ENCODE measurements at regions not wholly inside any gene's neighbourhood (a gene's known extent, or its start where the extent isn't known, plus 50 kb on each side); places are given as distances from the start of the nearest gene placed in this dataset.
"Not testable (repeated sequence)": the region's sequence is repeated elsewhere in the genome, so short reads cannot be mapped to it uniquely, and the experiment has no call there.

DNA sequence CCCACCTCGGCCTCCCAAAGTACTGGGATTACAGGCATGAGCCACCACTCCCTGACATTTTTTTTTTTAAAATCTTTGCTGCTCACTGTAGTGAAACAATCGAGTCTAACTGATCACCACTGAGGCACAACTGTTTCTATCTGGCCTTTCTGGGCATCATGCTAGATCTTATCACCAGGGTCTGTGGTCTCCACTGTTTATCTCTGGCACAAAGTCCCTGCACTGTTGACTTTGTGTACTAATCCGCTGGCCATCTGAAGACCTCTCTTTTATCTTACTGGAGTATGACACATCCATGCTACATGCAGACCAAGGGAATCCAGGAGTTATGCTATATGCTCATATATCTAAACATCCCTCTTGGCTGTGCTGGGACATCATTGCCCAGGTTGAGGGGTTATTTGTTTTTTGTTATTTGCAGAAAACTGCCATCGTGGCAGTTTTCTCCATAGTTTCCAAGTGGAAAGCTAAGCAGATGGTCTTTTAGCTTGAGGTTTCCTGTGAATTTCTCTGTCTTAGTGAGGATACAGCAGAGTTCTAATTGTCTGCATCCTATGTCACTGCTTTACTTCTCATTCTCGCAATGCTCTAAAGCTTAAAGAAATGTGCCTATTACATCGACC is 456.9 kb downstream of the CCER1 start:
- DNase-seq: no peak

DNA sequence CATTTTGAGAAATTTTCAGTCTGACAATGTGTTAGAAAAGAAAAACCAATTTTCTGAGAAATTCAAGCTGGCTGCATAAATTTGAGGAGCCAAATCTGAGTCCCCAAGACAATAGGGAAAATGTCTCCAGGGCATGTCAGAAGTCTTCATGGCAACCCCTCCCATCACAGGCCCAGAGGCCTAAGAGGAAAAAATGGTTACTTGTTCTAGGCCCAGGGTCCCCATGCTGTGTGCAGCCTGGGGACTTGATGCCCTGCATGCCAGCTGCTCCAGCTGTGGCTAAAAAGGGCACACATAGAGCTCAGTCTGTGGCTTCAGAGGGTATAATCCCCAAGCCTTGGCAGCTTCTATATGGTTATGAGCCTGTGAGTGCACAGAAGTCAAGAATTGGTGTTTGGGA is 464.6 kb downstream of the CCER1 start:
- no peak for DNase-seq

DNA sequence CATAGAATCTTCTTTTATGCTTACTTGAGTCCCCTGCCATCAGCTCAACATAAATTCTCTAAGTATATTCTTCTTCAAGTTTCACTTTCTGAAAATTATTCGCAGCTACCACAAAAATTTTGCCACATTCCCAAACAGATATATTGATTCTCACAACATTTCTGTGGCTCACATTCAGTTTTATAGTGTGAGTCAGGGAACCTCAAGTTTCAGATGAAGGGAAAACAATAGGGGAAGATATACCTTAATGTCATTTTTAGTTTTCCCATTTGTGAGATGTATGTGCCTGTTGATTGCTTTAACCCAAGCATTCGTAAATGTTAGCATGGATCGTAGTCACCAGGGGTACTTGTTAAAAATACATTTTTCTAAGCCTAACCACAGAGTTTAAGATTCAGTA is 465.8 kb downstream of the CCER1 start:
- DNase-seq: no peak

DNA sequence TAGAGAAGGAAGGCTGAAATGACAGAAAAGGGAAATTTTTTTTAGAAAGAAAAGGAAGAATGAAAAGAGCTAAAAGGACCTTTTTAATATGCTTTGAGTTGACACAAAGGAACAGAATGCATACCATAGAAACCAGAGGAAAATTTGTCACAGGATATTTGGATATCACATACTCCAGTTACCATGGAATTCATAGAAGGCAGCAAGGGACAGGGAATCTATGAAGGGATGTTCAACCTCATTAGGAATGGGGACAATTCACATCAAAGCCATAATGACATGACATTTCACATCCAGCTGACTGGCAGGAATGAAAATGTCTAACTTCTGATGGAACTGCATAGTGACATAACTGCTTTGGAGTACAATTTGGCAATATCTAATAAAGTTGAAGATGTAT is 469.4 kb downstream of the CCER1 start:
- no peak for DNase-seq

DNA sequence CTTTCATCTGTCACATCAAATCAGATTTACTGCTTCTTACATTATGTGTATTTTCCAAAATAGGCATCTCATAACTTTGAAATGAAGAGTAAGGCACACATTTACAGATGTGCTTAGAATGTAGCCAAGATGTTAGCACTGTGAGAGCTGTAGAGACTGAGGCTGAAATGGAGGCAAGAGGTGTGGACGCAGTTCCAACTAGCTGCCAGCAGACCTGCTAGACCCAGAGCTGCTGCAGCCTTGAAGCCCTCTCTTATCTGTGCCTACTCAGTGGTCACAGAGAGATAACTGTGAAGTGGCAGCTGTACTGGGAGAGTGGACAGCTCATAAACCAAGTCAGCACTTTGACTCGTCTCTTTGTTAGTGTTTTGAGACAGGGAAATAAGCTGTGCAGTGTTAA is 470.9 kb downstream of the CCER1 start:
- no peak for DNase-seq

DNA sequence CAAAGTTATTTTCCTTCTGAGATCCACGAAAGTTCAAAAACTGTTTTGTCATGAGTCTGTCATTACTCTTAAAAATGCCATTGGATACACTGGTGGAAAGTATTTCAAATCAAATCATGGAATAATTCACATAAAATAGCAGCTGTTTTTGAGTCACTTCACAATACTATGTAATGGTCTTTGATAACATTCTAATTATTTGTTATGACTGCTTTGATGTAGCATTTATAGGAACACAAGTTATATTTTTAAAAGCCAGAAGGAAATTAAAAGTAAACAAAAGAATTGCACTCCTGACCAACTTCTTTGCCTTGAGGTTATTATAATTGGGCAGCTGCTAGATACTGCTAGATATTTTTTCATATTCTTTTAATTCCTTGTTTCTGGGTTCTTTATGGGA is 473.2 kb downstream of the CCER1 start:
- DNase-seq: no peak

DNA sequence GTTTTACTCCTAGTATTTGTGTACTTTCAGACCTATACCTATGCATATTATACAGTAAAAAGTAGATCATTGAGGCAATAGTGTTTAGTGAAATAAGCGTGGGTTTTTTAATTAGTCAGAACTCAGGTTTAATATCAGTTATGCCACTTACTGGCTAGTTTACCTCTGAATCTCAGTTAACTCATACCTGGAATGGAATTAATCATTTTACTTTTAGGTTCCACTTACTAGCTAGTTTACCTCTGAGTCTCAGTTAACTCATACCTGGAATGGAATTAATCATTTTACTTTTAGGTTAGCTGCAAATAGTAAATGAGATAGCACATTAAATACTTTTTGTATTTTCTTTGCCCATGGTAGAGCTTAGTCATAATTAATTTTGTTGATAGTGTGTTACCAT is 475.7 kb downstream of the CCER1 start:
- DNase-seq: no peak

DNA sequence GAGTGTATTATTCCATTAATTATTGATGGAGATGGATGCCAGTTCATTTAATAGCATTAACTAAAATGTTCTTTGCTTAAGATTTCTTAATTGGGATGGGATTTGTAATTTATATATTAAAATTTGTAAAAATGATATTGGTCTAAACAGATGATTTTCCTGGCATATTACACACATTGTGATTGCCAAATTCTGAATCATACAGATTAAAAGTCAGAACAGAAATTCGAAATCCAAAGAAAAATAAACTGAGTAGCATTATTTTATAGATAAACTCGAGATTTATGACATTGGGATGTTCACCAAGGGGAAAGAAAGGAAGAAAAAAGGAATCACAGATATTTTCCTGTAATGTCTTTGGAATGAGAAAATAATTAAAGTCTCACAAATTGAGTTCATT is 481.1 kb downstream of the CCER1 start:
- no peak for DNase-seq

DNA sequence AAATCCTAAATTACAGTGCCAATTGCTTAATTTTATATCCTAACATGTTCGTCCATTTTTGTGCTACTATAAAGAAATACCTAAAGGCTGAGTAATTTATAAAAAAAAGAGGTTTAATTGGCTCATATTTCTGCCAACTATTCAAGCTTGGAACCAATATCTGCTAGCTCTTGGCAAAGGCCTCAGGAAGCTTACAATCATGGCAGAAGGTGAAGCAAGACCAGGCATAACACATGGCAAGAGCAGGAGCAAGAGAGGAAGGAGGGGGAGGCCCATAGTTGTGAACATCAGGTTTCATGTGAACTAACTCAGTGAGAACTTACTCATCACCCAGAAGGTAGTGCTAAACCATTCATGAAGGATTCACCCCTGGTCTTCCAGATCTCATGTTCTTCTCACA is 494.3 kb downstream of the CCER1 start:
- no peak for DNase-seq

DNA sequence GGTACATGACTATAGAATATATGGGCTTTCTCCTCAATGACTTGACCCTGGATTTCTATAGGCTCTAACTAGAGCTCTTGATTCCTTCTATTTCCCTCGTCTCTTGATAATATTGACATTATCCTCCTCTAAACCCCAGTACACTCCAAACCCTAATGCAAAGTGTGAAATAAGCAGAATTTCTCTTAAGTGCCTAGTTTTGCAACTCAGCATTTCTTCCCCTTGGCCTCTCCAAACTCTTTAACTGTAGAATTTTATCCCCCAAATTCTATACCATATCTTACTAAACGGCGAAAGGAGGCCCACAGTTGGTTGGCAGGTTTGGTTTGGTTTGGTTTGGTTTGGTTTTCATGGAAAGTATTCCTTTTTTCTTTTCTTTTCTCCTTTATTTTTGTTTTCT is 498.7 kb downstream of the CCER1 start:
- DNase-seq: no peak

DNA sequence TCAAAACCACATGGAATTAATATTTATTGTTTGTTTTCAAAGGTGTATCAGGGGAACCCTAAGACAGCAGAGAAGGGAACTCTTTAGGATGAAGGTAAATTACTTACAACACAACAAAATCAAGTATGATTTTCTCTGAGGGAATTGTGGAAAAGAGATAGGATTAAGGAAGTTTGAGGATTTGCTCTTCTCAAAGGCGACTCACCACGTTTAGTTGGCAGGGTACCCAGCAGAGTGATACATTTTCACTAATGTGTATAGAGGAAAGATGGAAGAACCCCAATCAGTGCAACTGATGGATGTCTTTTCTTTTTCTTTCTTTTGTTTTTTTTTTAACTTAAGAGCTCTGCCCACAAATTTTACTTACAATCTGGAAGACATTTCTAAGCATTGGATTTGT is 499.2 kb downstream of the CCER1 start:
- DNase-seq: no peak

DNA sequence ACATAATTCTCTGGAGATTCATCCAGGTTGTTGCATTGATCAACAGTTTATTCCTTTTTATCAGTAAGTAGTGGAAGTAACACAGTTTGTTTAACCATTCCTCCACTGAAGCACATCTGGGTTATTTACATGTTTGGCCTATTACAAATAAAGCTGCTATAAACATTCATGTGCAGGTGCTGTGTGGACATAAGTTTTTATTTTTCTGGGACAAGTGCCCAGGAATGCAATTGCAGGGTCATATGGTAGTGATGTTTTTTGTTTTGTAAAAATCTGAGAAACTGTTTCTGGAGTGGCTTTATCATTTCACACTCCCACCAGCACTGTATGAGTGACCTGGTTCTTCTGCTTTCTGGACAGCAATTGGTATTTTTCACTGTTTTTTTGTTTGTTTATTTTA is 505.4 kb downstream of the CCER1 start:
- DNase-seq: no peak

DNA sequence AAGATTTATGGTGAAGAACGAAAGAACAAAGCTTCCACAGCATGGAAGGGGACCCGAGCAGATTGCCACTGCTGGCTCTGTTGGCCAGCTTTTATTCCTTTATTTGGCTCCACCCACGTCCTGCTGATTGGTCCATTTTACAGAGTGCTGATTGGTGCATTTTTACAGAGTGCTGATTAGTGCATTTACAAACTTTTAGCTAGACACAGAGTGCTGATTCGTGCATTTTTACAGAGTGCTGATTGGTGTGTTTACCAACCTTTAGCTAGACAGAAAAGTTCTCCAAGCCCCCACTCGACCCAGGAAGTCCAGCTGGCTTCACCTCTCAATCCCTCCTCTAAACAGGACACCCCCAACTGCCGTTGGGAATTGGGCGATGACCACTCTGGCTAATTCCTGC is 511.5 kb downstream of the CCER1 start:
- not testable (repeated sequence) for DNase-seq

DNA sequence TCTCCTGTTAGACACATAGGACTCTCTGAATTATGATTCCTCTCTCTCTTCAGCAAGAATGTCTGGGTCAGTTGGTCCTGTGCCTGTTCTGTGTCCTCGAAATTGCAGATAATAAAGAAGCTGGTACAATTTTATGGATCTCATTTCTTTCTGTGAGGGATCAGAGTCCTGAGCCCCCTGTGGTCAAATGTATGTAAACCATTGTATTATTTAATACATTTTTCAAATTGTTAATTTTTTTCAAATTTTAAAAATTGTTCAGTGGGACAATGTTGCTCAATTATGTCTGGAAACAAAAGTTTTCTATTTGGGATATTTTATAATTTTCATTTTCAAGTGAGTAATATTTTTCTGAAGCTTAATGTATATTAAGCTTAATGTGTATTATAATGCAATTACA is 513.5 kb downstream of the CCER1 start:
- DNase-seq: no peak

DNA sequence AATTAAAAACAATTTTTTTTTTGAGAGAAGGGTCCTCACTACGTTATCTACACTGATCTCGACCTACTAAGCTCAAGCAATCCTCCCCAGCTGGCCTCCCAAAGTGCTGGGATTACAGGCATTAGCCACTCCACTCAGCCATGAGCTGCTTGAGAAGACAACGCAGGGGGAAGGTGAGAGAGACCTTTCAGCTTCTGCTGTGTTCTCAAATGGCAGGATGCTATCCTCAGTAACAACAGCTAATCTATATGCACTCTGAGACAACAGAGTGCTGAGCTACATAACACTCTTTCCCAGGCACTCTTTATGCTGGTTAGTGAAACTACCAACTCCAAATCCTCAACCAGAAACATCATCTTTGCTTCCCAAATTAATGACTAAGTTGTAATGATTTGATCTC is 526.1 kb downstream of the CCER1 start:
- DNase-seq: no peak

DNA sequence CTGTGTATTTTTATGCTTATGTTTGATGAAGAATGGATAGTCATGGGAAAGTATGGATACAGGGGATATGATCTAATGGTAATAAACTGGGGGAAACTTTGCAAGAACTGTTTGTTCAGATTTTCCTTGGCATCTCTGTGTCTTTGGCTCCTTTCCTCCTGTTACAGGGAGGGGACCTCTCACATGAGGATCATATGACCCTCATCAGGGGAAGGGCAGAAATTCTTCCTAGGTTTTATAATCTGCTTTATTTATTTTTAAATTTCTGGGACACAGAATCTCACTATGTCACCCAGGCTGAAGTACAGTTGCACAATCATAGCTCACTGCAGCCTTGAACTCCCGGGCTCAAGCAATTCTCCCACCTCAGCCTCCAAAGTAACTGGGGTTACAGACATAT is 526.5 kb downstream of the CCER1 start:
- no peak for DNase-seq

DNA sequence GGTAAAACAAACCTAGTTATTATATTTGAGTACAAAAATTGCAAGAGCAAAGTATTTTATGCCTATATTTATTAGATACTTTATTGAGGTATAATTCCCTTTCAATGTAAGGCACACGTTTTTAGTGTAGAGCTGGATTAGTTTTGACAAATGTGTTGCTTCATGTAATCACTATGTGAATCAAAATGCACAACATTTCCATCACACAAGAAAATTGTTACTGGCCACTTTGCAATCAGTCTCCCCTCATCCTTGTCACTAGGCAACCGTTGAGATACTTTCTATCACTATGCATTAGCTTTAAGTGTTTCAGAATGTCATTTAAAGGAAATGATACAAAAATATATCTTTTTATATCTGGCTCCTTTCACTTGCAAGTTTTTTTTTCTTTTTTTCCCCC is 531.0 kb downstream of the CCER1 start:
- no peak for DNase-seq

DNA sequence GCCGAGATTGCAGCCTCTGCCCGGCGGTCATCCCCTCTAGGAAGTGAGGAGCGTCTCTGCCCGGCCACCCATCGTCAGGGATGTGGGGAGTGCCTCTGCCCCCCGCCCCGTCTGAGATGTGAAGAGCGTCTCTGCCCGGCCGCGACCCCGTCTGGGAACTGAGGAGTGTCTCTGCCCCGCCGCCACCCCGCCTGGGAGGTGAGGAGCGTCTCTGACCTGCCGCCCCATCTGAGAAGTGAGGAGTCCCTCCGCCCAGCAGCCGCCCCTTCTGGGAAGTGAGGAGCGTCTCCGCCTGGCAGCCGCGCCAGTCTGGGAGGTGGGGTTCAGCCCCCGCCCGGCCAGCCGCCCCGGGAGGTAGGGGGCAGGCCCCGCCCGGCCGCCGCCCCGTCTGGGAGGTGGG is 544.0 kb downstream of the CCER1 start:
- DNase-seq: no peak

DNA sequence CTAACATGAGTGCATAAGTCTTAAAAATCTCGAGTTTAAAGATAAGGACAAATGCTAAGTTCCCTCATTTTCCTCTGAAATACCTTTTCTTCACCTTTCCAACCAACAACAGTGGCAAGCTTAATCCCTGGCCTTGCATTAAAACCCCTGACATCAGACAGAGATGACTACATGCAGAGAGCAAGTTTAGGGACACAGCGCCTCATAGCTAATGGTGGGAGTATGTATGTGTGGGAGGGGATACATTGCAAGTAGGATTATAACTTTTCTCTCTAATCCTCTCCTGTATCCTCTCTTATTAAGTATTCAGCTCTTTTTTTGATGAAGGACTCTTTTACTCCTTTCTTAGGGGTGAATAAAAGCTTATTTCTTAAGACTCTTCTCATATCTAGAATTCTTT is 547.1 kb downstream of the CCER1 start:
- no peak for DNase-seq

DNA sequence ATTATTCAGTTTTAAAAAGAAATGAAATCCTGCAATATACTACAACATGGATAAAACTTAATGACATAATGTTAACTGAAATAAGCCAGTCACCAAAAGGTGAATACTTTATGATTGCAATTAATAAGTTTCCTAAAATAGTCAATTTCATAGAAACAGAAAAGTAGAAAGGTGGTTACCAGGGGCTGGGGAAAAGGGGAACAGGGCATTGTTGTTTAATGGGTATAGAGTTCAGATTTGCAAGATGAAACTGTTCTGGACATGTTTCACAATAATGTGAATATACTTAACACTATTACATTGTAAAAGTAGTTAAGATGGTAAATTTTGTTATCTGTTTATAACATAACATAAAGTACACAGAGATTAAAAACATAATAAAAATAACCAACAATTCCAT is 550.9 kb downstream of the CCER1 start:
- DNase-seq: no peak

DNA sequence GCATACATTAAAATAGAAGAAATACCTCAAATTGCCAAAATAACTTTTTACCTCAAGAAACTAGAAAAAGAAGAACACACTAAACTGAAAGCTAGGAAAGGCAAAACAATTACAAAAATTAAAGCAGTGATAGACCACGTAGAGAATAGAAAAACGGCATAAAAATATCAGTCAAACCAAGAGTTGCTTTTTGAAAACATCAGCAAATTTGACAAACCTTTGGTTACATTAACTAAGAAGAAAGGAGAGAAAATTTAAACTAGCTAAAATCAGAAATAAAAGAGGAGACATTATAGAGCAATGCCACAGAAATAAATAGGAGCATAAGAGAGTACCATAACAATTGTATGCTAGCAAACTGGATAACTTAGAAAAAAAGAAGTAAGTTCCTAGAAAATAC is 553.8 kb downstream of the CCER1 start:
- DNase-seq: no peak

DNA sequence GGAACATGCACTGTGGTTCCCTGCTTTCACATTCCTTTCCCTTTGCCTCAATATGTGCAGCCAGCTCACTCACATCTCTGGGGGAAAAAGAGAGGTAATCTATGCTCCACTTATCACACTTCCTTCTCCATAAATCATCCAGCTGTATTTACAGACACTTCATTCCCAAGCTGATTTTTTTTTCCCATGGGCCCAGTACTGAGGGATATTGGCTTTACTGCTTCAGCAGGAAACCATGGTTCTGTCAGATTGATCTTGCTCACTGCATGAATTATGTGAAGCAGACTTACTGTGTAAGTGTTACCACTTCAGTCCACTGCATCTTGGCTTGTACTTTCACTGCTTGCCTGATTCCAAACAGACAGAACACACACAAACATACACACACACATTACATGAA is 555.6 kb downstream of the CCER1 start:
- DNase-seq: no peak

DNA sequence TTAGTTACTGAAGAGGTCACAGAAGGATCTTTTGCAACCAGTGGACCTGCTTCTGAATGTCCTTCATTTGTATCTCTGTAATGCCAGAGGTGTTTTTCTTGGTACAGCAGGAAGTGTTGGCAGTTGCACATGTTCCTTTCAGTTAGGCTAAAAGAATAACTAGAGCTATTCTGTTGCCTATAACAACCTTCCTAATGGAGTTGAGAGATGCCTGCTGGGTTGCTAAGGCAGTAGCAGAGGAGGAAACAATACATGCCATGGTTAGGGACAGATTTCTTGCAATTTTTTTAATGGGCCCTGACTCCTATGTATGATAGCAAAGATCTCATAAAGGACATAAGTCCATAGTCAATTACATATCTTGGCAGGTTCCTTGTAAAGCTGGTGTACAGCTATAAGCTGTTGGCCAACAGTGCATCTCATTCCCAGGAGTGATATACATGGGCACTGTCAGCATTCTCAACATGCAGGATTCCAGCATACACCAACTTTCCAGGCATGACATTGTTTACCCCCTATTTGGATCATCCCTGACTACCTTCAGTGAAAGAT is 556.6 kb downstream of the CCER1 start:
- no peak for DNase-seq

DNA sequence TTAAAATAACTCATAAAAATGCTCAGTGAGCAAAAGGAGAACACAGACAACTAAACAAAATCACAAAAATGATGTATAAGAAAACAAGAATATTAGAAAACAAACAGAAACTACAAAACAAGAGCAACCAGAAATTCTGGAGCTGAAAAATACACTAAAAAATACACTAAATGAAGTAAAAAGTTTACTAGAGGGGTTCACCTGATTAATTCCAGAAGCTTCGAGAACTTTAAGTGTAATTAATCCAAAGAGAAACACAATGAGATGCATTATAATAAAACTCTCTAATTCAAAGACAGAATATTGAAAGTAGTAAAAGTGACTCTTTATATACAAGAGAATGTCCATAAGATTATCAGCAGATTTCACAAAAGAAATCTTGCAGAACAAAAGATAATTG is 558.4 kb downstream of the CCER1 start:
- no peak for DNase-seq

DNA sequence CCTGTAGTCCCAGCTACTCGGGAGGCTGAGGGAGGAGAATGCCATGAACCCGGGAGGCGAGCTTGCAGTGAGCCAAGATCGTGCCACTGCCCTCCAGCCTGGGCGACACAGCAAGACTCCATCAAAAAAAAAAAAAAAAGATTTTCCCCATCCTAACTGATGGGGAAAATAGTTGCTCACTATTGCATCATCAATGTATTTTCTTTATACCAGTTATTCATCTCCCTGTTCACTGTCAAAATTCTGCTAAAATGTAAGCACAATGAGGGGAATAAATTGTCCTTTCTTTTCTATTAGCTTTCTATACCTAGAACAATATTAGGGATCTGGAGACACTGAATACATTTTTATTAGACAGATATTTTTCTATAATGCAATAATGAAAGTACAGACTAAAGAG is 561.3 kb downstream of the CCER1 start:
- no peak for DNase-seq

DNA sequence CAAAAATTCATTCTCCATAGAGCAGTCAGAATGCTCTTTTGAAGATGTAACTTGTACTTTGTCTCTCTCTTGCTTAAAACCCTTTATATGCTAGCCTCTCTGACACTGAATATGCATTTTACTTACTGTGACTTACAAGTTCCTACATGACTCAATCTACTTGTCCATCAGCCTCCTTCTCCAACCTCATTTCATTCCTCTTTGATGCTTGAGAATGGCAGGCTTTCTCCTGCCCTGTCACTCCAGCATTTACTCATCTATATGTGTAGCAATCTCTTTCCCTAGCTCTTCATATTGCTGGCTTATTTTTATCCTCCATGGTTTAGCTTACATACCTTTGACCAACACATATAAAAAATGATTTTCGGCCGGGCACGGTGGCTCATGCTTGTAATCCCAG is 561.9 kb downstream of the CCER1 start:
- no peak for DNase-seq
